Fibroblast of villous mesenchyme (primary cell): ENCODE measurements at regions not wholly inside any gene's neighbourhood (a gene's known extent, or its start where the extent isn't known, plus 50 kb on each side); places are given as distances from the start of the nearest gene placed in this dataset.
"Not testable (repeated sequence)": the region's sequence is repeated elsewhere in the genome, so short reads cannot be mapped to it uniquely, and the experiment has no call there.

Source experiments
- DNase-seq: peaks from one replicate; pipeline ENCODE4 v3.0.0-alpha.2; 2010; ENCODE audit warnings: low read depth
- H3K4me3 ChIP-seq: 2 replicates; pipeline ENCODE4 v1.5.1; 2011; ENCODE audit warnings: low read depth, mild to moderate bottlenecking, low read length
- TF ChIP-seq, protein P1 (sequence below): IDR thresholded peaks from 2 replicates; pipeline ENCODE4 v1.5.1; 2012; ENCODE audit warnings: low read depth, mild to moderate bottlenecking, low read length; ENCODE audit not compliant: insufficient read depth

DNA sequence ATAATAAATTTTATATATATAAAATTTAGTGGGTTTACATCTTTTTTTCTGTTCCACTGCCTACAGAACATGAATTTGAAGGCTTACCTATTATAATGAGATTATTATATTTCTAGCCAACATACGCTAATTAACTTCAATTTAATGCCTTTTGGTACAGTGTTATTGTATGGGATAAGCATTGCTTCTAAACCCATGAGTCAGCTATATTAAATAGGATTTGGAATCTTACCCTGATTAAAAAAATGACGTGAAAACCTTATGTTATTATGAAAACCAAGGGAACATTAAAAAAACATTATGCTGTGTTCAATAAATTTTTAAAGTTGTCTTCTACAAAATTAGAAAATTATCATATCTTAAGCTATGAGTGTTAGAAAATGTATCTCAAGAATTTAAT is 334.0 kb upstream of the RGS17 start:
- DNase-seq = no peak
- TF ChIP-seq, protein P1, sequence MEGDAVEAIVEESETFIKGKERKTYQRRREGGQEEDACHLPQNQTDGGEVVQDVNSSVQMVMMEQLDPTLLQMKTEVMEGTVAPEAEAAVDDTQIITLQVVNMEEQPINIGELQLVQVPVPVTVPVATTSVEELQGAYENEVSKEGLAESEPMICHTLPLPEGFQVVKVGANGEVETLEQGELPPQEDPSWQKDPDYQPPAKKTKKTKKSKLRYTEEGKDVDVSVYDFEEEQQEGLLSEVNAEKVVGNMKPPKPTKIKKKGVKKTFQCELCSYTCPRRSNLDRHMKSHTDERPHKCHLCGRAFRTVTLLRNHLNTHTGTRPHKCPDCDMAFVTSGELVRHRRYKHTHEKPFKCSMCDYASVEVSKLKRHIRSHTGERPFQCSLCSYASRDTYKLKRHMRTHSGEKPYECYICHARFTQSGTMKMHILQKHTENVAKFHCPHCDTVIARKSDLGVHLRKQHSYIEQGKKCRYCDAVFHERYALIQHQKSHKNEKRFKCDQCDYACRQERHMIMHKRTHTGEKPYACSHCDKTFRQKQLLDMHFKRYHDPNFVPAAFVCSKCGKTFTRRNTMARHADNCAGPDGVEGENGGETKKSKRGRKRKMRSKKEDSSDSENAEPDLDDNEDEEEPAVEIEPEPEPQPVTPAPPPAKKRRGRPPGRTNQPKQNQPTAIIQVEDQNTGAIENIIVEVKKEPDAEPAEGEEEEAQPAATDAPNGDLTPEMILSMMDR = no peak
- H3K4me3 ChIP-seq = no peak overlapping the region

DNA sequence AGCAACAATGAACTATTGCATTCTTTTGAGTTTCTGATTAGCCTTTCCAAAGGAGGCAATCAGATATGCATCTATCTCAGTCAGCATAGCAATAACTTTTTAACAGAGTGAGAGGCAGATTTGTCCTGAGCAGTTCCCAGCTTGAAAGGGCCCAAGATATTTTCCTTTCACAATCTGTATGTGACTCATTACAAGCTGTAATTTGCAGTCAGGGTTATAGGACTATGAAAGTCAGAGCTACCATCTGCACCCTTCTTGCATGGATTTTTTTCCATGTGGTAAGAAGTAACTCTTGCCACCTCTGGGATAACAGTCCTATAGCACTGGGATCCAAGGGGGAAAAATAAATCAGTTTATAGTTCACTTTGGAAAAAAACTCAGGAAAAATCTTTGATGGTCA is 318.2 kb upstream of the RGS17 start:
- no peak for DNase-seq
- no peak overlapping the region for H3K4me3 ChIP-seq
- TF ChIP-seq, protein P1 = no peak

DNA sequence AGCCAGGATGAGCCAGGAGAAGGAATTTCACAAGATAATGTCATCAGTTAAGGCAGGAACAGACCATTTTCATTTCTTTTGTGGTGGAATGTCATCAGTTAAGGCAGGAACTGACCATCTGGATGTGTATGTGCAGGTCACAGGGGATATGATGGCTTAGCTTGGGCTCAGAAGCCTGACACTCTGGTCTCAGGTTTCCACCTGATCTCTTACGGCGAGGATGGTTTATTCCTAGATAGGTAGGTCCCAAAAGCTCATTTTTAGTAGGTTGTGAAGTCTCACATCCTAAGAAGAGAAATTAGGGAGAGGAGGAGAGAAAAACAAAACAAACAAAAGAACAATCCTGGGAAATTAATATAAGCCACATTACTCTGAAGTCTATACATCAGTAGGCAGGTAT is 311.7 kb upstream of the RGS17 start:
- not testable (repeated sequence) for H3K4me3 ChIP-seq

DNA sequence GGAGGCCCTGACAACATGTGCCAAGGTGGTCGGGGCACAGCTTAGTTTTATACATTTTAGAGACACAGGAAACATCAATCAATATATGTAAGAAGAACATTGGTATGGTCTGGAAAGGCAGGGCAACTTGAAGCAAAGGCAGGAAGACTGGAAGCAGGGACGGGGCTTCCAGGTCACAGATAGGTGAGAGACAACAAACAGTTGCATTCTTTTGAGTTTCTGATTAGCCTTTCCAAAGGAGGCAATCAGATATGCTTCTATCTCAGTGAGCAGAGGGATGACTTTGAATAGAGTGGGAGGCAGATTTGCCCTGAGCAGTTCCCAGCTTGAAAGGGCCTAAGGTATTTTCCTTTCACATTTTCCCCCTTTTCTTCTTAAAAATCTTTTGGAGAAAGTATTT is 311.0 kb upstream of the RGS17 start:
- DNase-seq = no peak
- TF ChIP-seq, protein P1 = no peak
- H3K4me3 ChIP-seq = no peak overlapping the region

More for the DNA sequence above, 311.7 kb upstream of the RGS17 start:
- not testable (repeated sequence) for DNase-seq

DNA sequence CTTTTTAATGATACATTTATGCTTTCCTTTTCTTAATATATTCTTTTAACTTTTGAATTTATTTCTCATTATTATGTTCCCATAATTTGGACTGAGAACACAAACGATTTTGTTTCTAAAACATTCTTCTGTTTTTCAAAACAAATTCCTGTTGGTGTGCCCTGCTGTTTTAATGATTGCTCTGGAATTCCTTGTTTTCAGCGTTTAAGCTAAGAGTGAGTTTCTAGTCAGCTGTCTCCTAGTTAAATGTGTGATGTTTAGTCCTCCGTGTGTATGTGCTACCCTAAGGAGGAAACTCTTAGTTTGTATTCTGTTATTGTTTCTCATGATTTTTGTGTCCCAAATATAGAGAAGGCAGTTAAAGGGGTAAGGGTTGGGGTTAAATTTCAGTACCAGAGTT is 306.1 kb upstream of the RGS17 start:
- no peak for DNase-seq
- H3K4me3 ChIP-seq = no peak overlapping the region
- TF ChIP-seq, protein P1 = no peak

DNA sequence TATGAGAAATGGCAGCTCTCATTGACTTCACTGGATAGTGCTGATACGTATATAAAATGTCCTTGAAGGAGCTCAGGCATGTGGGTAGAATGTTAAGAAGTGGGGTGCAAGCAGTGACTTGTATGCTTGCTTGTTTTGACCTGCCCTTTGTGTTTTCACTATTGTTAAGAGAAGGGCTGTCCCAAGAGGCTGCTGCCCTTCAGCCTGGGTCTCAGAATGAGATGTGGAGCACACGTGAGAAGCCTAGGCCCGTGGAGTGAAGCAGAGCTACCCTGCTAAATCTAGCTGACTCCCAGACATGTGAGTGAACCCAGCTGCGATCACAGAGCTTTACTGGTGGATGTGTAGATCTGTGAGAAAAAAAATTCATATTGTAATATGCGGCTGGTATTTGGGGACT is 305.3 kb upstream of the RGS17 start:
- no peak for DNase-seq
- TF ChIP-seq, protein P1 = no peak
- no peak overlapping the region for H3K4me3 ChIP-seq

DNA sequence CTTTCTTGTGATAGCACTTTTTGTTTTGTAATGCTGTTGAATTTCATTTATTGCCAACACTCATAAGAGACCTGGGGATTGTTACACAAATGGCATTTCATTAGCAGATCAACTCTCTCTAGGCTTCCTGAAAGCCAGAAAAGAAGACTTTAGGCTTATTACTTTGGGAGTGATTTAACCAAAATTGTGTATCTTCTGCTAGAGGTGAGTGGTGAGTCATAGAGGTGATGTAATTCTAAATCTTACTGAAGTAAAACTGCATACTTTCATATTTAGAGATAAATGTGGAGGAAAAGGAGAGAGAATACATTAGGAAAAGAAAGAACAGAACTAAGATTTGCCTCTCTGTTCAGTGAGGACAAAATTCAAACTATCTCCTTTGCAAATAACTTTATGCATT is 304.7 kb upstream of the RGS17 start:
- TF ChIP-seq, protein P1 = no peak
- DNase-seq = no peak

DNA sequence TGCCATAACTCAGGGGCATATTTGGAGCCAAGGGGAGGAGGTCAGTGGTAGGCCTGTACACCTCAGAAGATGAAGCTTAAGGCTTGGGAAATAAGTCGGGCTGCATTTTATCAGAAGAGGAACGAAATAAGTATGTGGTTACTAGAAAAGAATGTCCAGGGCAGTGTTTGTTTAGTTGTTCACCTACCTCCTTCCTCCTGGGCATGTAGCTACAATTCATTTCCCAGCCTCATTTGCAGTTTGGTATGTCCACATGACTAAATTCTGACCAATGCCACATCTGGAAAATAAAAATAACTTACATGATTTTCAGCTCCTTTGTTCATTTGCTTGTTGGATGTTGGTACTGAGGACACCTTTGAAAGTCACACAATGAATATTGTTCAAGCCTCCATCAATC is 294.5 kb upstream of the RGS17 start:
- no peak for DNase-seq
- TF ChIP-seq, protein P1 = no peak
- H3K4me3 ChIP-seq = no peak overlapping the region

More for the DNA sequence above, 304.7 kb upstream of the RGS17 start:
- no peak overlapping the region for H3K4me3 ChIP-seq
